Spleen (tissue), 11 donors: ENCODE measurements at regions not wholly inside any gene's neighbourhood (a gene's known extent, or its start where the extent isn't known, plus 50 kb on each side); places are given as distances from the start of the nearest gene placed in this dataset.

Source experiments
- DNase-seq: peaks from one replicate; pipeline ENCODE4 v3.0.0-alpha.2; 2020
- H3K27ac ChIP-seq, 8 donors: fragments of 200-600 bp; sonication (generic) in 7 of 8; 1 replicate in 4 of 8; 2 replicates in 4 of 8; pipeline versions ENCODE4 v1.5.0 to v1.8.0; 2016 to 2021; ENCODE audit warnings: inconsistent platforms in 4 of 8, mild to moderate bottlenecking in 4 of 8, moderate library complexity in 1 of 8
- H3K27me3 ChIP-seq, 7 donors: fragments of 200-600 bp; sonication (generic) in 6 of 7; replicated peaks in 1 of 7; 1 replicate in 4 of 7; 2 replicates in 3 of 7; pipeline versions ENCODE4 v1.5.0 to v1.8.0; 2016 to 2021; ENCODE audit warnings: inconsistent platforms in 3 of 7, mild to moderate bottlenecking in 1 of 7
- H3K36me3 ChIP-seq, 6 donors: fragments of 200-600 bp; sonication (generic) in 5 of 6; 1 replicate in 4 of 6; 2 replicates in 2 of 6; pipeline versions ENCODE4 v1.5.0 to v1.8.0; 2016 to 2021; ENCODE audit warnings: inconsistent platforms in 2 of 6
- H3K4me1 ChIP-seq, 6 donors: fragments of 200-600 bp; sonication (generic) in 5 of 6; 1 replicate in 3 of 6; 2 replicates in 3 of 6; pipeline versions ENCODE4 v1.5.0 to v1.8.0; 2016 to 2021; ENCODE audit warnings: inconsistent platforms in 3 of 6
- H3K4me3 ChIP-seq, 8 donors: fragments of 200-600 bp; sonication (generic) in 7 of 8; 1 replicate in 4 of 8; 2 replicates in 4 of 8; pipeline versions ENCODE4 v1.5.0 to v1.8.0; 2016 to 2021; ENCODE audit warnings: inconsistent platforms in 4 of 8, mild to moderate bottlenecking in 4 of 8, moderate library complexity in 2 of 8
- H3K9me3 ChIP-seq, 8 donors: fragments of 200-600 bp; sonication (generic) in 7 of 8; 1 replicate in 4 of 8; 2 replicates in 4 of 8; pipeline versions ENCODE4 v1.5.0 to v1.8.0; 2016 to 2021; ENCODE audit warnings: inconsistent platforms in 4 of 8
- POLR2A ChIP-seq, 3 donors: fragments of 450-650 bp; IDR thresholded peaks; one replicate each; pipeline ENCODE4 v1.5.1; 2017; ENCODE audit warnings: antibody characterized with exemption in 3 of 3, mild to moderate bottlenecking in 1 of 3
- POLR2AphosphoS5 ChIP-seq, 3 donors: sonication (generic); formaldehyde crosslinking; IDR thresholded peaks; one replicate each; pipeline ENCODE4 v1.5.1; 2017; ENCODE audit warnings: antibody characterized with exemption in 3 of 3
- WGBS, 5 donors: extraction: QIAGEN DNeasy Blood & Tissue Kit in 3 of 5; methylation state at CpG; one replicate each; pipeline versions ENCODE4 v1.1.5 to v1.1.7; 2013 to 2018; 5-methylcytosine and 5-hydroxymethylcytosine counted together
- intact Hi-C: fragments of 100-400 bp; cut with DNase I; formaldehyde crosslinking; loops from one replicate; pipeline ENCODE4 v1.15.0; 2023; ENCODE audit warnings: low total_unique reads
- TF ChIP-seq, protein P1 (sequence below), 11 experiments: fragments of 200-600 bp in 7 of 11; fragments of 450-650 bp in 4 of 11; sonication (generic) in 4 of 11; IDR thresholded peaks in 8 of 11; conservative IDR thresholded peaks in 3 of 11; 1 replicate in 7 of 11; 2 replicates in 4 of 11; pipeline versions ENCODE4 v1.4.0 to v1.8.0; 2016 to 2021; ENCODE audit warnings: antibody characterized with exemption in 11 of 11, inconsistent platforms in 4 of 11, mild to moderate bottlenecking in 1 of 11
- donor health status: healthy with polysubstance abuse.
- donor health status: DM: no; HTN: no; CAD: no; lungs with moderate emphysema.
- donor health status: DM: no; HTN: no; CAD: no.
- donor health status: Bipolar disorder and iron deficiency.
- donor health status: healthy.
- donor health status: DM: no; HTN: no; CAD: no.
- donor health status: DM: yes; HTN: yes; CAD: no.

DNA sequence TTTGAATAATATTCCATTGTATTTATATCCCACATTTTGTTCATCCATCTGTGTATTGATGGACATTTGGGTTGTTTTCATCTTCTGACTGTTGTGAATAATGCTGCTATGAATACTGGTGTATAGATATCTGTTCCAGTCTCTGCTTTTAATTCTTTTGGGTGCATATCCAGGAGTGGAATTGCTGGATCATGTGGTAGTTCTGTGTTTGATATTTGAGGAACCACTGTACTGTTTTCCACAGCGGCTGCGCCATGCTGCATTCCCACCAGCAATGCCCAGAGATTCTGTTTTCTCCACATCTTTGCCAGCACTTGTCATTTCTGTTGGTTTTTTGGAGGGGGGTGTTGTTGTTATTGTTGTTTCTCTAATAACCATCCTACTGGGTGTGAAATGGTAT is 131.6 kb upstream of the KIF26B start:
- no peaks in the 10 kb centered on the region for H3K36me3 ChIP-seq
- no peak overlapping the region for H3K27ac ChIP-seq
- no peak for DNase-seq
- no peaks in the 10 kb centered on the region for H3K27me3 ChIP-seq
- WGBS, 5 donors, result 95 to 100% (median 97%) methylated on average over 2 of the region's 2 CpGs
- H3K4me3 ChIP-seq, result no peak overlapping the region
- peaks cover 0 to 6% (median 0%) of the 10 kb centered on the region in 6 donors for H3K4me1 ChIP-seq
- H3K9me3 ChIP-seq, result no peaks in the 10 kb centered on the region
- TF ChIP-seq POLR2A (IDR thresholded peaks at IDR 0.05) (no peak), POLR2AphosphoS5 (IDR thresholded peaks at IDR 0.05) (no peak)
- TF ChIP-seq, protein P1, sequence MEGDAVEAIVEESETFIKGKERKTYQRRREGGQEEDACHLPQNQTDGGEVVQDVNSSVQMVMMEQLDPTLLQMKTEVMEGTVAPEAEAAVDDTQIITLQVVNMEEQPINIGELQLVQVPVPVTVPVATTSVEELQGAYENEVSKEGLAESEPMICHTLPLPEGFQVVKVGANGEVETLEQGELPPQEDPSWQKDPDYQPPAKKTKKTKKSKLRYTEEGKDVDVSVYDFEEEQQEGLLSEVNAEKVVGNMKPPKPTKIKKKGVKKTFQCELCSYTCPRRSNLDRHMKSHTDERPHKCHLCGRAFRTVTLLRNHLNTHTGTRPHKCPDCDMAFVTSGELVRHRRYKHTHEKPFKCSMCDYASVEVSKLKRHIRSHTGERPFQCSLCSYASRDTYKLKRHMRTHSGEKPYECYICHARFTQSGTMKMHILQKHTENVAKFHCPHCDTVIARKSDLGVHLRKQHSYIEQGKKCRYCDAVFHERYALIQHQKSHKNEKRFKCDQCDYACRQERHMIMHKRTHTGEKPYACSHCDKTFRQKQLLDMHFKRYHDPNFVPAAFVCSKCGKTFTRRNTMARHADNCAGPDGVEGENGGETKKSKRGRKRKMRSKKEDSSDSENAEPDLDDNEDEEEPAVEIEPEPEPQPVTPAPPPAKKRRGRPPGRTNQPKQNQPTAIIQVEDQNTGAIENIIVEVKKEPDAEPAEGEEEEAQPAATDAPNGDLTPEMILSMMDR (IDR thresholded peaks at IDR 0.05 in 8 of 11, conservative IDR thresholded peaks at IDR 0.05 in 3 of 11), result no peak
- intact Hi-C loops, result no loop called here

DNA sequence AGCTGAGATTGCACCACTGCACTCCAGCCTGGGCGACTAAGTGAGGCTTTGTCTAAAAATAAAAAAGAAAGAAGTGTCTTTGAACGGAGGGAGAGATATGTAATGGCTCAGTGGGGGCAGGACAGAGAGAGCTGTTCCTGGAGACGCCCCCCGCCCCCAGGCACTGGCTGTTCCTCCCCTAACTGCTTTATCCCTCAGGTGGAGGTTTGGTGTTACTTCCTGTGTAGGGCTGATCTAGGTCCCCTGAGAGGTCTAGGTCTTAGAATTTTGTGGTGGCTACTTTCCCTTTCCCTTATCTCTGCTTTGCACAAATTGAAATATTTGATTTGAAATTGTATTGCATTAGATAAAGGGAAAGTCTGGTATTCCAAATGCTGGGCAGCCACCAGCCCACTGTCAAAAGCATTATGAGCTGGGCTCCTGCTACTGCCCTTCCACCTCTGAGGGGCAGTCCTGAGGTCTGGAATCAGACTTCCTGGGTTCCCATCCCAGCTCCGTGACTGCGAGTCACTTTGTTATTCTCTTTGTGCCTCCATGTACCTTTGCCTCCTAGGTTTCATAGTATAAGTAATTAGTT is 134.8 kb upstream of the KIF26B start:
- H3K4me3 ChIP-seq, result no peak overlapping the region
- no peaks in the 10 kb centered on the region for H3K36me3 ChIP-seq
- H3K9me3 ChIP-seq, result no peaks in the 10 kb centered on the region
- TF ChIP-seq POLR2AphosphoS5 (IDR thresholded peaks at IDR 0.05) (no peak), POLR2A (IDR thresholded peaks at IDR 0.05) (no peak)
- intact Hi-C loops, result no loop called here
- no peak for DNase-seq
- H3K27me3 ChIP-seq, result no peaks in the 10 kb centered on the region
- H3K27ac ChIP-seq, result no peak overlapping the region
- 58 to 73% (median 62%) methylated on average over 6 of the region's 6 CpGs for WGBS, 5 donors
- H3K4me1 ChIP-seq, result peaks cover 0 to 6% (median 0%) of the 10 kb centered on the region in 6 donors

DNA sequence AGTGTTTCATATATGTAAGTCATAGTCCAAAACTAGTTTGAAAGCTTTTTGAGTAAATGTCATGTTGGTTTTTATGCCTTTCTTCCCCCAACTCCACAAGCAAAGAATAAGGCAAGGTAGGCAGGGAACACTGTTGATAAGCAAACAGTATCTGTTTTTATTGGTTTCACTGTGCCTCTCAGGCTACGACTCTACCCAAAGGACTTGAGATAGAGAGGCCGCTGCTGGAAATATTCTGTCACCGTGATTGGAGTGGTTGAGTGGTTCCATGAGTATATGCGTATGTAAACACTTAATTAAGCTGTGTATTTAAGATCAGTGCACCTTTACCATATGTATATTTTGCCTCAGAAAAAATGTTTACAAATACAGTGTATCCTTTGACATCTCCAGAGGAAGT is 138.1 kb upstream of the KIF26B start:
- WGBS, 5 donors, result 95 to 99% (median 97%) methylated on average over 4 of the region's 4 CpGs
- no peak for TF ChIP-seq POLR2AphosphoS5 (IDR thresholded peaks at IDR 0.05)
- TF ChIP-seq POLR2A (IDR thresholded peaks at IDR 0.05), result no peak
- TF ChIP-seq, protein P1 (IDR thresholded peaks at IDR 0.05 in 8 of 11, conservative IDR thresholded peaks at IDR 0.05 in 3 of 11), result no peak
- H3K4me3 ChIP-seq, result no peak overlapping the region
- no peak overlapping the region for H3K27ac ChIP-seq
- intact Hi-C loops, result no loop called here
- H3K4me1 ChIP-seq, result peaks cover 0 to 6% (median 0%) of the 10 kb centered on the region in 6 donors
- no peak for DNase-seq
- H3K9me3 ChIP-seq, result no peaks in the 10 kb centered on the region
- H3K27me3 ChIP-seq, result no peaks in the 10 kb centered on the region
- H3K36me3 ChIP-seq, result no peaks in the 10 kb centered on the region

DNA sequence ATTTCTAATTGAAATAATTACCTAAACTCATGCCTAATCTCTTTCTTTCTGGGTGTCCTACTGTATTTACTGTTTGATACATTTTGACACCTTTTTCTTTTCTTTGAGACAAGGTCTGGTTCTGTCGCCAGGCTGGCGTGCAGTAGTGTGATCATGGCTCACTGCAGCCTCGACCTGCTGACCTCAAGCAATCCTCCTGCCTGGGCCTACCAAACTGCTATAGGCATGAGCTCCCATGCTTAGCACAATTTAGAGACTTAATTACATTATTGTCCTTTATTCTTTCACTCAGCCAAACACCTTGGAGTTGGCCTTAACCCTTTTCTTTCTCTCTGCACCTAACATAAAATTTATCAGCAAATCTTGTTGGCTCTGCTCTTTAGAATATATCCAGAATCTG is 139.8 kb upstream of the KIF26B start:
- WGBS, 5 donors, result 86 to 95% (median 94%) methylated on average over 3 of the region's 3 CpGs
- intact Hi-C loops, result no loop called here
- TF ChIP-seq POLR2A (IDR thresholded peaks at IDR 0.05), result no peak
- TF ChIP-seq, protein P1 (IDR thresholded peaks at IDR 0.05 in 8 of 11, conservative IDR thresholded peaks at IDR 0.05 in 3 of 11), result no peak
- no peak for TF ChIP-seq POLR2AphosphoS5 (IDR thresholded peaks at IDR 0.05)
- Histone ChIP-seq H3K27ac (no peak overlapping the region), H3K27me3 (no peaks in the 10 kb centered on the region), H3K36me3 (no peaks in the 10 kb centered on the region), H3K4me1 (peaks cover 0 to 4% (median 0%) of the 10 kb centered on the region in 6 donors), H3K4me3 (no peak overlapping the region), H3K9me3 (no peaks in the 10 kb centered on the region)
- DNase-seq, result no peak
